HEK293 (cell line): ENCODE measurements at regions not wholly inside any gene's neighbourhood (a gene's known extent, or its start where the extent isn't known, plus 50 kb on each side); places are given as distances from the start of the nearest gene placed in this dataset.

ENCODE experiments used
- CTCF ChIP-seq: fragments of 450-650 bp; formaldehyde crosslinking; IDR thresholded peaks from 2 replicates; pipeline ENCODE4 v1.5.1; 2016; ENCODE audit warnings: missing biosample characterization, missing genetic modification characterization
- ZNF133 ChIP-seq: fragments of 450-650 bp; formaldehyde crosslinking; IDR thresholded peaks from 2 replicates; pipeline ENCODE4 v1.5.1; 2016; ENCODE audit warnings: missing biosample characterization, missing genetic modification characterization

DNA sequence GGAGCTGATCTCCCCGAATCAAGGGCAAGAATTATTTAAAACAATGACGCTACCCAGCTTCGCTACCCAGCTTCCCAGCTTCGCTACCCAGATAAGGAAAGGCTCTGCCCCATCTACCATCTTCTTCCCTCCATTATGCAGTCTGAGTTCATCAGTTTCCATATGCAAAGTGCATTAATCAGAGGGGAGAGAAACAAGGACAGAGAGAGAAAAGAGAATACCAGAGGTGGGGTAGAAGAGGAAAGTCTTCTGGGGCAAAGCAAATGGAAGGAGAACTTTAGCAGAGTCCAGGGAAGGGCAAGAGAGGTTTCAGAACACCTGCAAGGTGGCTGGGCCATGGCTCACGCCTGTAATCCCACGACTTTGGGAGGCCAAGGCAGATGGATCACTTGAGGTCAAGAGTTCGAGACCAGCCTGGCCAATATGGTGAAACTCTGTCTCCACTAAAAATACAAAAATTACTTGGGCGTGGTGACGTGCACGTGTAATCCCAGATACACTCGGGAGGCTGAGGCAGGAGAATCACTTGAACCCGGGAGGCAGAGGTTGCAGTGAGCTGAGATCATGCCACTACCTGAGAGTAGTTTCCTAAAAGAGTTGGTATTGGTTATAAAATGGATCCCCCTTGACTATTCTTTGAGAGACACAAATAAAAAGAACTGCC is 70.4 kb upstream of the SPATA12 start:
- TF ChIP-seq CTCF (tag by site-specific recombination) (no peak), ZNF133 (tag by site-specific recombination) (no peak)
